ENCODE measurements at regions not wholly inside any gene's neighbourhood (a gene's known extent, or its start where the extent isn't known, plus 50 kb on each side); places are given as distances from the start of the nearest gene placed in this dataset.

- H3K27me3 Mint-ChIP-seq (ENCODE audit: low read depth in 3 of 3) = no peaks in the 10 kb centered on the region
- no peak overlapping the region for H3K4me3 Mint-ChIP-seq
- DNase-seq = no peak
Observed at GRCh38 chr4:177729681-177730080, 287.4 kb upstream of the AGA start.

DNA sequence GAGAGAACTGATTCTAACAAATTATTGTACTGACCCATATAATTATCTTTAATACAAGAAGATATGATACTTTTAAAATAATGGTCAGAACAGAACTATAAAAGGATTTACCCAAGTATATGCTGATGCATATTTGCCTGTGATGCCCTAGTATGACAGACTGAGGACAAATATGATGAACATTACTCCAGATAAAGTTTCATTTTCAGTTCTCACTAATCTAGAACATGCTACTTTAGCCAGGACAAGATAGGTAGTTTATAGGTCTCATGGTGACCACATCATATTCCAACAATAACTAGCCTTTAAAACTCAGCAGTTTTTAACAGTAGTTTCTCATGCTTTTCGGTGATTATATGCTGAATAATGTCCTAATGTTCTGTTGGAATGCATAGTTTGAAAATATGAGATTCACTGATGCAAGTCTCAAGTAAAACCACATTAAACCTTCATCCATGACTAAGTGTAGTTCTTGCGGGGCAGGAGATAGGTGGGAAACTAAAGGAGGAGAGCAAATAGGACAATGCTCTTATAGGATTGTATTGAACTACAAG is 295.2 kb upstream of the AGA start:
- Mint-ChIP-seq H3K4me1 (no peaks in the 10 kb centered on the region), H3K27me3 (ENCODE audit: low read depth in 3 of 3) (no peaks in the 10 kb centered on the region), H3K27ac (no peak overlapping the region), H3K4me3 (no peak overlapping the region), H3K36me3 (no peaks in the 10 kb centered on the region), H3K9me3 (peaks cover 0 to 24% (median 11%) of the 10 kb centered on the region in 6 donors)
- DNase-seq = no peak

More at GRCh38 chr4:177729681-177730080, 287.4 kb upstream of the AGA start:
- H3K27ac Mint-ChIP-seq = no peak overlapping the region
- no peaks in the 10 kb centered on the region for H3K4me1 Mint-ChIP-seq
- peaks cover 0 to 17% (median 8%) of the 10 kb centered on the region in 6 donors for H3K9me3 Mint-ChIP-seq
- H3K36me3 Mint-ChIP-seq = no peaks in the 10 kb centered on the region

DNA sequence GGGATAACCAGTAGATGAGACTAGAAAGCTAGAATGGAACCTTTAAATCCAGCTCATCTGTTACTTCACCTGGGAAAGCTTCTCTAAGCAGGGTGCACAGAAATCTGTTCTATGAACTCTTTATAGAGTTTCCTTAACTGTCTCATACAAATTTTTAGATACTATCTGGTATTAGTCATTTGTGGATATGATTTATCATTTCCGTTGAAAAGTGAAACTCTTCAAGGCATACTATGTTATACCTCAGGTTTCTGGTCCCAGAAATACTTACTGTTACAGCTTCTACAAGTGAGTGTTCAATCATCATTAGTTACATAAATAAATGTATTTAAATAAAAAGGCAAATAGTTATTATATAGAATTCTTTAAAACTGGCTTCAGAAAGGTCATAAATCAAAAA is 298.3 kb upstream of the AGA start:
- Mint-ChIP-seq H3K27me3 (ENCODE audit: low read depth in 3 of 3) (no peaks in the 10 kb centered on the region), H3K27ac (no peak overlapping the region), H3K4me3 (no peak overlapping the region), H3K36me3 (no peaks in the 10 kb centered on the region), H3K4me1 (no peaks in the 10 kb centered on the region), H3K9me3 (peaks cover 3 to 13% (median 6%) of the 10 kb centered on the region in 6 donors)
- no peak for DNase-seq

GRCh38 chr4:177759729-177760128 is 317.5 kb upstream of the AGA start:
- no peaks in the 10 kb centered on the region for H3K27me3 Mint-ChIP-seq (ENCODE audit: low read depth in 3 of 3)
- H3K27ac Mint-ChIP-seq = no peak overlapping the region
- no peaks in the 10 kb centered on the region for H3K36me3 Mint-ChIP-seq
- DNase-seq = no peak
- no peaks in the 10 kb centered on the region for H3K4me1 Mint-ChIP-seq
- no peak overlapping the region for H3K4me3 Mint-ChIP-seq
- peaks cover 3 to 21% (median 7%) of the 10 kb centered on the region in 6 donors for H3K9me3 Mint-ChIP-seq

GRCh38 chr4:177761692-177762091 is 319.5 kb upstream of the AGA start:
- no peaks in the 10 kb centered on the region for H3K27me3 Mint-ChIP-seq (ENCODE audit: low read depth in 3 of 3)
- no peaks in the 10 kb centered on the region for H3K4me1 Mint-ChIP-seq
- H3K4me3 Mint-ChIP-seq = no peak overlapping the region
- no peak for DNase-seq
- peaks cover 2 to 20% (median 7%) of the 10 kb centered on the region in 6 donors for H3K9me3 Mint-ChIP-seq
- H3K27ac Mint-ChIP-seq = no peak overlapping the region
- H3K36me3 Mint-ChIP-seq = no peaks in the 10 kb centered on the region

- H3K27ac Mint-ChIP-seq = no peak overlapping the region
- no peak overlapping the region for H3K4me3 Mint-ChIP-seq
Observed at GRCh38 chr4:177769155-177769554, 326.9 kb upstream of the AGA start.

GRCh38 chr4:177770776-177771175 is 328.5 kb upstream of the AGA start:
- no peak overlapping the region for H3K4me3 Mint-ChIP-seq
- DNase-seq = no peak
- no peaks in the 10 kb centered on the region for H3K4me1 Mint-ChIP-seq
- H3K27me3 Mint-ChIP-seq (ENCODE audit: low read depth in 3 of 3) = peaks cover 0 to 3% (median 0%) of the 10 kb centered on the region in 3 donors
- H3K27ac Mint-ChIP-seq = no peak overlapping the region
- H3K36me3 Mint-ChIP-seq = no peaks in the 10 kb centered on the region
- peaks cover 0 to 17% (median 4%) of the 10 kb centered on the region in 6 donors for H3K9me3 Mint-ChIP-seq

More at GRCh38 chr4:177769155-177769554, 326.9 kb upstream of the AGA start:
- Mint-ChIP-seq H3K36me3 (no peaks in the 10 kb centered on the region), H3K9me3 (peaks cover 0 to 23% (median 6%) of the 10 kb centered on the region in 6 donors), H3K27me3 (ENCODE audit: low read depth in 3 of 3) (no peaks in the 10 kb centered on the region), H3K4me1 (no peaks in the 10 kb centered on the region)
- no peak for DNase-seq

GRCh38 chr4:177771645-177772044 is 329.4 kb upstream of the AGA start:
- Mint-ChIP-seq H3K4me3 (no peak overlapping the region), H3K36me3 (no peaks in the 10 kb centered on the region), H3K9me3 (peaks cover 0 to 17% (median 4%) of the 10 kb centered on the region in 6 donors), H3K4me1 (no peaks in the 10 kb centered on the region), H3K27ac (no peak overlapping the region), H3K27me3 (ENCODE audit: low read depth in 3 of 3) (peaks cover 0 to 3% (median 0%) of the 10 kb centered on the region in 3 donors)
- no peak for DNase-seq

- Mint-ChIP-seq H3K36me3 (no peaks in the 10 kb centered on the region), H3K27ac (no peak overlapping the region), H3K27me3 (ENCODE audit: low read depth in 3 of 3) (peaks cover 0 to 5% (median 0%) of the 10 kb centered on the region in 3 donors), H3K4me3 (no peak overlapping the region), H3K9me3 (peaks cover 2 to 13% (median 4%) of the 10 kb centered on the region in 6 donors), H3K4me1 (no peaks in the 10 kb centered on the region)
- DNase-seq = no peak
Observed at GRCh38 chr4:177778623-177779022, 336.4 kb upstream of the AGA start.

- H3K4me1 Mint-ChIP-seq = no peaks in the 10 kb centered on the region
- H3K27me3 Mint-ChIP-seq (ENCODE audit: low read depth in 3 of 3) = peaks cover 0 to 6% (median 0%) of the 10 kb centered on the region in 3 donors
- peaks cover 0 to 25% (median 14%) of the 10 kb centered on the region in 6 donors for H3K9me3 Mint-ChIP-seq
- DNase-seq = no peak
- H3K36me3 Mint-ChIP-seq = no peaks in the 10 kb centered on the region
- no peak overlapping the region for H3K4me3 Mint-ChIP-seq
- H3K27ac Mint-ChIP-seq = no peak overlapping the region
Observed at GRCh38 chr4:177785000-177785399, 342.8 kb upstream of the AGA start.

DNA sequence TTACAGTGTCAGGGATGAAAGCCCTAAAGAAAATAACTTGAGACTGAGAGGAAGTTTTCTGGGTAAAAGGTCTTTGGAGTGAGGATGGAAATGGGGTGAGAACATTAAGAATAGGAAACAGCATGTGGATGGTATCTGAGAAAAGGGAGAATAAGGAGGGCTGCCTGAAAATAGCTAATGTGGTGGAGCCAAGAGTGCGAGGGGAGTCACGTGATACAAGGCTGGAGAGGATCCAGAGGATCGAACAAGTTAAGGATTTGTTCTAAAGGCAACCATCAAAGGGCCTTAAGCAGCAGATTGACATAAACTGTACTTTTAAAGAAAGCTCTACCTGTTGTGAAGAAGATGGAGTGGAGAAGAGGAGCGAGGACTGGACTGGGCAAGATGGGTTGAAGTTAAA is 347.4 kb upstream of the AGA start:
- peaks cover 2 to 21% (median 11%) of the 10 kb centered on the region in 6 donors for H3K9me3 Mint-ChIP-seq
- no peak overlapping the region for H3K4me3 Mint-ChIP-seq
- no peaks in the 10 kb centered on the region for H3K4me1 Mint-ChIP-seq
- no peaks in the 10 kb centered on the region for H3K36me3 Mint-ChIP-seq
- H3K27me3 Mint-ChIP-seq (ENCODE audit: low read depth in 3 of 3) = peaks cover 0 to 4% (median 1%) of the 10 kb centered on the region in 3 donors
- H3K27ac Mint-ChIP-seq = no peak overlapping the region
- no peak for DNase-seq

DNA sequence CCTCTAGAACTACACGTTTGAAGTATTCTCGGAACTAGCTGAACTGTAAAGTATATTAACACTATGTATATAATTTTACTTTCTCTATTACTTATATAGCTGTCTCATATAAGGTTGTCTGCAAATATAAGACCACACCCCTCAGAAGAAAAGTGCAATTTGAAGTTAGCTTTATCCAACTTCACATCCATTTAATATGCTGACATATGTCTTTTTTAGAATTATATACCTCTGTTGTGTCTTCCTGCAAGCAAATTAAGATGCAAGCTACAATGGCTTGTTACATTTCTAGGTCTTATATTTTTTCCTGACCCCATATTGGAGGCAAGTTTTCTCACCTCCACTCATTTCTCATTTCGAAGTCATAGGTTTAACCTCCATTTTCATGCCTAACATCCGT is 349.0 kb upstream of the AGA start:
- Mint-ChIP-seq H3K36me3 (no peaks in the 10 kb centered on the region), H3K4me3 (no peak overlapping the region), H3K9me3 (peaks cover 0 to 12% (median 8%) of the 10 kb centered on the region in 6 donors), H3K4me1 (no peaks in the 10 kb centered on the region), H3K27ac (no peak overlapping the region), H3K27me3 (ENCODE audit: low read depth in 3 of 3) (peaks cover 0 to 4% (median 1%) of the 10 kb centered on the region in 3 donors)
- no peak for DNase-seq

DNA sequence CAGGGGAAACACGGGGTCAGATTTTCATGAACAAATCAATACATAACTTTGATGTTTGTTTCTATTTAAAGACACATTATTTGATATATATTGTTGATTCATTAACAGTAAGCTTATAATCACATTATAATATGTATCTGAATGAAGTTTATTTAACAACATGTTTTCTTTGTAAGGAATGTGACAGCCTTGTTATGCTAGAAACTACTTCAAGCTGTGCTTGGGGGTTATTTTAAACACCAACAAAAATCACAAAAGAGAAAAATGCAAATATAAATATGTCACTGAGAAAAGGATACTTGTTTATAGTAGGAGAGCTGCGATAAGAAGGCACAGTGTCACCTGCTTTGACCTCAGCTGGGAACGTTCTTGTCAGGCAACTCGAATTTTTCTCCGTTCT is 354.6 kb upstream of the AGA start:
- H3K4me3 Mint-ChIP-seq = no peak overlapping the region
- no peaks in the 10 kb centered on the region for H3K27me3 Mint-ChIP-seq (ENCODE audit: low read depth in 3 of 3)
- H3K36me3 Mint-ChIP-seq = no peaks in the 10 kb centered on the region
- H3K27ac Mint-ChIP-seq = no peak overlapping the region
- DNase-seq = no peak
- peaks cover 2 to 18% (median 8%) of the 10 kb centered on the region in 6 donors for H3K9me3 Mint-ChIP-seq
- no peaks in the 10 kb centered on the region for H3K4me1 Mint-ChIP-seq

GRCh38 chr4:177798161-177798560 is 355.9 kb upstream of the AGA start:
- Mint-ChIP-seq H3K9me3 (peaks cover 2 to 18% (median 5%) of the 10 kb centered on the region in 6 donors), H3K4me3 (no peak overlapping the region), H3K27ac (no peak overlapping the region), H3K36me3 (no peaks in the 10 kb centered on the region), H3K4me1 (no peaks in the 10 kb centered on the region), H3K27me3 (ENCODE audit: low read depth in 3 of 3) (no peaks in the 10 kb centered on the region)
- no peak for DNase-seq

DNA sequence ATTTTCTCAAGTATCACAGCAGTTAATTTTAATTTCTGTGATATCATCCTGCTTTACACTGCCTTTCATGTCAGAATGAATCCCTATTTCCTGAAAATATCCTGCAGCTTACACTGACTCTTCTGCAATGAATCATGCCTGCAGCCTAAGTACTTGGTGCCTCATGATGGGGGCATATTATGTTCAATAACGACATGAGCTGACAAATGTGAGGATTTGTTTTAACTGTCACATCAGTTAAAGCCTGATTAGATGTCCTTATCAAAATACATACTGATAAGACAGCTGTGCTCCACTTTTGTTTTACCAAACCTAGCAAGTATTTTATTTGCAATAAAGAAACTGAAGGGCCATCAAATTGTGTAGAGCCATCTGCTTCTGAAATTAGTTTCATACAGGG is 359.9 kb upstream of the AGA start:
- H3K27me3 Mint-ChIP-seq (ENCODE audit: low read depth in 3 of 3) = no peaks in the 10 kb centered on the region
- H3K27ac Mint-ChIP-seq = no peak overlapping the region
- peaks cover 0 to 13% (median 2%) of the 10 kb centered on the region in 6 donors for H3K9me3 Mint-ChIP-seq
- no peak overlapping the region for H3K4me3 Mint-ChIP-seq
- no peaks in the 10 kb centered on the region for H3K36me3 Mint-ChIP-seq
- no peak for DNase-seq
- no peaks in the 10 kb centered on the region for H3K4me1 Mint-ChIP-seq

All from immature natural killer cell (primary cell).